ENCODE measurements at regions not wholly inside any gene's neighbourhood (a gene's known extent, or its start where the extent isn't known, plus 50 kb on each side); places are given as distances from the start of the nearest gene placed in this dataset.

GRCh38 chr5:10856071-10856470 is 95.0 kb upstream of the DAP start:
- no peak for DNase-seq
- H3K36me3 Mint-ChIP-seq (ENCODE audit: insufficient read depth): no peaks in the 10 kb centered on the region
- H3K9me3 Mint-ChIP-seq: no peaks in the 10 kb centered on the region
- H3K4me3 Mint-ChIP-seq: no peak overlapping the region
- H3K27ac Mint-ChIP-seq: no peak overlapping the region
- peaks cover 40 to 53% of the 10 kb centered on the region in 2 donors for H3K27me3 Mint-ChIP-seq
- ATAC-seq (replicated peaks): no peak
- peaks cover 6 to 7% of the 10 kb centered on the region in 2 donors for H3K4me1 Mint-ChIP-seq (ENCODE audit: low read depth in 2 of 2)

- DNase-seq: no peak
- no peaks in the 10 kb centered on the region for H3K9me3 Mint-ChIP-seq
- H3K4me1 Mint-ChIP-seq (ENCODE audit: low read depth in 2 of 2): peaks cover 6 to 7% of the 10 kb centered on the region in 2 donors
- no peaks in the 10 kb centered on the region for H3K36me3 Mint-ChIP-seq (ENCODE audit: insufficient read depth)
- no peak overlapping the region for H3K4me3 Mint-ChIP-seq
- peaks cover 32 to 51% of the 10 kb centered on the region in 2 donors for H3K27me3 Mint-ChIP-seq
- ATAC-seq (replicated peaks): no peak
- no peak overlapping the region for H3K27ac Mint-ChIP-seq
Observed at GRCh38 chr5:10854506-10855277, 93.7 kb upstream of the DAP start.

- Mint-ChIP-seq H3K27ac (no peak overlapping the region), H3K36me3 (ENCODE audit: insufficient read depth) (no peaks in the 10 kb centered on the region), H3K4me3 (no peak overlapping the region), H3K4me1 (ENCODE audit: low read depth in 2 of 2) (peaks cover 4% of the 10 kb centered on the region in 2 donors), H3K27me3 (peaks cover 27 to 41% of the 10 kb centered on the region in 2 donors), H3K9me3 (peaks cover 0 to 3% of the 10 kb centered on the region in 2 donors)
- ATAC-seq (replicated peaks): no peak
- no peak for DNase-seq
Observed at GRCh38 chr5:10853154-10853553, 92.1 kb upstream of the DAP start.

GRCh38 chr5:10849278-10849677 is 88.2 kb upstream of the DAP start:
- Mint-ChIP-seq H3K4me1 (ENCODE audit: low read depth in 2 of 2) (no peaks in the 10 kb centered on the region), H3K4me3 (no peak overlapping the region), H3K9me3 (peaks cover 6 to 7% of the 10 kb centered on the region in 2 donors), H3K36me3 (ENCODE audit: insufficient read depth) (no peaks in the 10 kb centered on the region), H3K27ac (no peak overlapping the region), H3K27me3 (peaks cover 35 to 44% of the 10 kb centered on the region in 2 donors)
- ATAC-seq (replicated peaks) (no peak), DNase-seq (no peak)

GRCh38 chr5:10844016-10844415 is 83.0 kb upstream of the DAP start:
- Mint-ChIP-seq H3K27ac (no peak overlapping the region), H3K36me3 (ENCODE audit: insufficient read depth) (no peaks in the 10 kb centered on the region), H3K4me3 (no peak overlapping the region), H3K27me3 (peaks cover 42 to 60% of the 10 kb centered on the region in 2 donors), H3K9me3 (peaks cover 7% of the 10 kb centered on the region in 2 donors), H3K4me1 (ENCODE audit: low read depth in 2 of 2) (no peaks in the 10 kb centered on the region)
- DNase-seq (no peak), ATAC-seq (replicated peaks) (no peak)

- Mint-ChIP-seq H3K9me3 (peaks cover 3 to 7% of the 10 kb centered on the region in 2 donors), H3K4me3 (no peak overlapping the region), H3K4me1 (ENCODE audit: low read depth in 2 of 2) (no peaks in the 10 kb centered on the region), H3K36me3 (ENCODE audit: insufficient read depth) (no peaks in the 10 kb centered on the region), H3K27ac (no peak overlapping the region), H3K27me3 (peaks cover 41 to 68% of the 10 kb centered on the region in 2 donors)
- DNase-seq (no peak), ATAC-seq (replicated peaks) (no peak)
Observed at GRCh38 chr5:10842823-10843222, 81.8 kb upstream of the DAP start.

- Mint-ChIP-seq H3K4me3 (no peak overlapping the region), H3K9me3 (peaks cover 3 to 7% of the 10 kb centered on the region in 2 donors), H3K36me3 (ENCODE audit: insufficient read depth) (no peaks in the 10 kb centered on the region), H3K4me1 (ENCODE audit: low read depth in 2 of 2) (no peaks in the 10 kb centered on the region), H3K27ac (no peak overlapping the region), H3K27me3 (peaks cover 32 to 54% of the 10 kb centered on the region in 2 donors)
- DNase-seq (no peak), ATAC-seq (replicated peaks) (no peak)
Observed at GRCh38 chr5:10839916-10840599, 79.0 kb upstream of the DAP start.

GRCh38 chr5:10839118-10839517 is 78.1 kb upstream of the DAP start:
- Mint-ChIP-seq H3K27ac (no peak overlapping the region), H3K4me3 (no peak overlapping the region), H3K9me3 (no peaks in the 10 kb centered on the region), H3K36me3 (ENCODE audit: insufficient read depth) (no peaks in the 10 kb centered on the region), H3K27me3 (peaks cover 27 to 52% of the 10 kb centered on the region in 2 donors), H3K4me1 (ENCODE audit: low read depth in 2 of 2) (no peaks in the 10 kb centered on the region)
- no peak for ATAC-seq (replicated peaks)
- DNase-seq: no peak

- no peaks in the 10 kb centered on the region for H3K4me1 Mint-ChIP-seq (ENCODE audit: low read depth in 2 of 2)
- H3K9me3 Mint-ChIP-seq: no peaks in the 10 kb centered on the region
- DNase-seq (no peak), ATAC-seq (replicated peaks) (no peak)
- no peak overlapping the region for H3K4me3 Mint-ChIP-seq
- H3K27ac Mint-ChIP-seq: no peak overlapping the region
- H3K36me3 Mint-ChIP-seq (ENCODE audit: insufficient read depth): no peaks in the 10 kb centered on the region
- H3K27me3 Mint-ChIP-seq: peaks cover 38 to 59% of the 10 kb centered on the region in 2 donors
Observed at GRCh38 chr5:10838038-10838437, 77.0 kb upstream of the DAP start.

GRCh38 chr5:10836986-10837385 is 76.0 kb upstream of the DAP start:
- H3K36me3 Mint-ChIP-seq (ENCODE audit: insufficient read depth): no peaks in the 10 kb centered on the region
- H3K27ac Mint-ChIP-seq: no peak overlapping the region
- peaks cover 46 to 58% of the 10 kb centered on the region in 2 donors for H3K27me3 Mint-ChIP-seq
- ATAC-seq (replicated peaks): no peak
- no peaks in the 10 kb centered on the region for H3K9me3 Mint-ChIP-seq
- H3K4me1 Mint-ChIP-seq (ENCODE audit: low read depth in 2 of 2): no peaks in the 10 kb centered on the region
- H3K4me3 Mint-ChIP-seq: no peak overlapping the region
- no peak for DNase-seq

GRCh38 chr5:10834695-10835094 is 73.7 kb upstream of the DAP start:
- ATAC-seq (replicated peaks): no peak
- peaks cover 40 to 58% of the 10 kb centered on the region in 2 donors for H3K27me3 Mint-ChIP-seq
- no peaks in the 10 kb centered on the region for H3K9me3 Mint-ChIP-seq
- H3K36me3 Mint-ChIP-seq (ENCODE audit: insufficient read depth): no peaks in the 10 kb centered on the region
- DNase-seq: no peak
- H3K4me1 Mint-ChIP-seq (ENCODE audit: low read depth in 2 of 2): no peaks in the 10 kb centered on the region
- H3K4me3 Mint-ChIP-seq: no peak overlapping the region
- no peak overlapping the region for H3K27ac Mint-ChIP-seq

GRCh38 chr5:10832987-10833386 is 72.0 kb upstream of the DAP start:
- Mint-ChIP-seq H3K27me3 (peaks cover 36 to 41% of the 10 kb centered on the region in 2 donors), H3K4me3 (no peak overlapping the region), H3K27ac (no peak overlapping the region), H3K9me3 (no peaks in the 10 kb centered on the region), H3K36me3 (ENCODE audit: insufficient read depth) (no peaks in the 10 kb centered on the region), H3K4me1 (ENCODE audit: low read depth in 2 of 2) (no peaks in the 10 kb centered on the region)
- ATAC-seq (replicated peaks) (no peak), DNase-seq (no peak)

- Mint-ChIP-seq H3K4me1 (ENCODE audit: low read depth in 2 of 2) (no peaks in the 10 kb centered on the region), H3K27ac (no peak overlapping the region), H3K27me3 (peaks cover 32 to 36% of the 10 kb centered on the region in 2 donors), H3K9me3 (no peaks in the 10 kb centered on the region), H3K36me3 (ENCODE audit: insufficient read depth) (no peaks in the 10 kb centered on the region), H3K4me3 (no peak overlapping the region)
- DNase-seq: no peak
- no peak for ATAC-seq (replicated peaks)
Observed at GRCh38 chr5:10832421-10832820, 71.4 kb upstream of the DAP start.

GRCh38 chr5:10831419-10831818 is 70.4 kb upstream of the DAP start:
- Mint-ChIP-seq H3K9me3 (no peaks in the 10 kb centered on the region), H3K27ac (no peak overlapping the region), H3K27me3 (peaks cover 32 to 36% of the 10 kb centered on the region in 2 donors), H3K36me3 (ENCODE audit: insufficient read depth) (no peaks in the 10 kb centered on the region), H3K4me3 (no peak overlapping the region), H3K4me1 (ENCODE audit: low read depth in 2 of 2) (no peaks in the 10 kb centered on the region)
- DNase-seq (no peak), ATAC-seq (replicated peaks) (no peak)
